H1 (cell line): ENCODE measurements at regions not wholly inside any gene's neighbourhood (a gene's known extent, or its start where the extent isn't known, plus 50 kb on each side); places are given as distances from the start of the nearest gene placed in this dataset.

Experiments used
- CTCF ChIA-PET: fragments of 300-600 bp; sonication (Branson Sonifier 250); formaldehyde crosslinking; loops from one replicate; lab custom pipeline; 2021; ENCODE audit not compliant: partially characterized antibody; lab: Charles Lee
- POLR2A ChIA-PET: fragments of 300-600 bp; sonication (Branson Sonifier 250); formaldehyde crosslinking; loops from one replicate; lab custom pipeline; 2021; ENCODE audit warnings: inconsistent platforms; ENCODE audit not compliant: partially characterized antibody; lab: Charles Lee
- DNase-seq, 2 experiments: peaks; one replicate each; pipeline versions ENCODE4 v3.0.0 to v3.0.0-alpha.2; 2010 to 2022; ENCODE audit warnings: low spot score in 2 of 2, low read depth in 1 of 2, mixed read lengths in 1 of 2
- FAIRE-seq: peaks from 2 replicates; lab custom pipeline; 2011; peaks lifted over from hg19 to GRCh38; lab: Jason Lieb, UNC
- H2AFZ ChIP-seq: 2 replicates; pipeline ENCODE4 v1.8.1; 2012; ENCODE audit warnings: low read length, inconsistent platforms
- H2AK5ac ChIP-seq: 2 replicates; pipeline ENCODE4 v1.6.1; 2013; ENCODE audit warnings: low read depth, low read length
- H2BK120ac ChIP-seq: replicated peaks from 2 replicates; pipeline ENCODE3; 2013; ENCODE audit warnings: low read depth, low read length, inconsistent platforms
- H2BK12ac ChIP-seq: 2 replicates; pipeline ENCODE4 v1.6.1; 2013; ENCODE audit warnings: low read depth, low read length
- H2BK15ac ChIP-seq: 2 replicates; pipeline ENCODE4 v1.6.1; 2013; ENCODE audit warnings: low read length
- H2BK20ac ChIP-seq: 2 replicates; pipeline ENCODE4 v1.6.1; 2013; ENCODE audit warnings: low read length
- H2BK5ac ChIP-seq: 2 replicates; pipeline ENCODE4 v1.6.1; 2013; ENCODE audit warnings: low read depth, low read length
- H3K14ac ChIP-seq: 2 replicates; pipeline ENCODE4 v1.6.1; 2013; ENCODE audit warnings: inconsistent platforms; ENCODE audit not compliant: insufficient read length
- H3K18ac ChIP-seq: 2 replicates; pipeline ENCODE4 v1.6.1; 2013; ENCODE audit warnings: low read length; ENCODE audit errors: extremely low read depth
- H3K23ac ChIP-seq: 2 replicates; pipeline ENCODE4 v1.6.1; 2013; ENCODE audit warnings: inconsistent platforms; ENCODE audit not compliant: insufficient read length
- H3K23me2 ChIP-seq: 2 replicates; pipeline ENCODE4 v1.6.1; 2013; ENCODE audit warnings: low read depth, low read length
- H3K27ac ChIP-seq: 2 replicates; pipeline ENCODE4 v1.6.1; 2011; ENCODE audit warnings: low read depth, low read length, inconsistent platforms
- H3K27me3 ChIP-seq, 4 experiments: replicated peaks in 1 of 4; 1 replicate in 1 of 4; 2 replicates in 3 of 4; pipeline versions ENCODE4 v1.6.1 to v1.8.1; 2011 to 2013; ENCODE audit warnings: low read length in 3 of 4, mild to moderate bottlenecking in 3 of 4, inconsistent platforms in 2 of 4, mixed read lengths in 2 of 4, moderate library complexity in 1 of 4; ENCODE audit not compliant: control insufficient read depth in 3 of 4, insufficient read depth in 3 of 4; ENCODE audit errors: extremely low read depth in 1 of 4
- H3K36me3 ChIP-seq, 4 experiments: 2 replicates each; pipeline versions ENCODE4 v1.6.1 to v1.8.1; 2011 to 2013; ENCODE audit warnings: mild to moderate bottlenecking in 4 of 4, low read length in 3 of 4, moderate library complexity in 2 of 4, control low read depth in 1 of 4, inconsistent platforms in 1 of 4; ENCODE audit not compliant: insufficient read depth in 4 of 4, control insufficient read depth in 2 of 4
- H3K4ac ChIP-seq: replicated peaks from 2 replicates; pipeline ENCODE3; 2013; ENCODE audit warnings: low read length, low read depth, mixed read lengths, inconsistent platforms; ENCODE audit not compliant: insufficient read length
- H3K4me1 ChIP-seq, 4 experiments: replicated peaks in 1 of 4; 1 replicate in 1 of 4; 2 replicates in 3 of 4; pipeline versions ENCODE4 v1.6.1 to v1.8.1; 2011 to 2013; ENCODE audit warnings: low read length in 3 of 4, inconsistent platforms in 2 of 4, mixed read lengths in 1 of 4; ENCODE audit not compliant: insufficient read depth in 4 of 4, control insufficient read depth in 3 of 4
- H3K4me2 ChIP-seq, 2 experiments: 2 replicates each; pipeline versions ENCODE4 v1.6.1 to v1.8.1; 2011 to 2013; ENCODE audit warnings: low read depth in 2 of 2, low read length in 2 of 2, control low read depth in 1 of 2, inconsistent platforms in 1 of 2, mild to moderate bottlenecking in 1 of 2; ENCODE audit not compliant: insufficient read depth in 1 of 2
- H3K4me3 ChIP-seq, 4 experiments: fragments of 200-600, 300-600 bp in 1 of 4; sonication (generic), shearing (Covaris generic), sonication (Bioruptor Twin) in 1 of 4; 2 replicates each; pipeline versions ENCODE4 v1.5.1 to v1.8.1; 2011 to 2016; ENCODE audit warnings: low read length in 4 of 4, low read depth in 3 of 4, control low read depth in 2 of 4, inconsistent platforms in 2 of 4, mild to moderate bottlenecking in 2 of 4, mixed read lengths in 1 of 4, moderate library complexity in 1 of 4; ENCODE audit not compliant: insufficient read depth in 2 of 4; ENCODE audit errors: extremely low read depth in 1 of 4
- H3K56ac ChIP-seq: replicated peaks from 2 replicates; pipeline ENCODE3; 2013; ENCODE audit warnings: low read depth, mild to moderate bottlenecking, mixed read lengths, low read length, inconsistent platforms; ENCODE audit not compliant: insufficient read length
- H3K79me1 ChIP-seq: 2 replicates; pipeline ENCODE4 v1.6.1; 2013; ENCODE audit warnings: low read depth, low read length, control low read depth
- H3K79me2 ChIP-seq, 2 experiments: 2 replicates each; pipeline versions ENCODE4 v1.6.1 to v1.8.1; 2012 to 2013; ENCODE audit warnings: low read length in 2 of 2, mild to moderate bottlenecking in 2 of 2, inconsistent platforms in 1 of 2; ENCODE audit not compliant: insufficient read depth in 2 of 2, control insufficient read depth in 1 of 2
- H3K9ac ChIP-seq, 4 experiments: replicated peaks in 1 of 4; 1 replicate in 1 of 4; 2 replicates in 3 of 4; pipeline versions ENCODE4 v1.6.1 to v1.8.1; 2011 to 2013; ENCODE audit warnings: low read depth in 3 of 4, low read length in 3 of 4, control low read depth in 2 of 4, mild to moderate bottlenecking in 2 of 4, moderate library complexity in 2 of 4, inconsistent platforms in 1 of 4; ENCODE audit errors: extremely low read depth in 1 of 4
- H3K9me3 ChIP-seq, 2 experiments: 2 replicates each; pipeline versions ENCODE4 v1.6.1 to v1.8.1; 2012 to 2013; ENCODE audit warnings: mild to moderate bottlenecking in 2 of 2, moderate library complexity in 2 of 2, control low read depth in 1 of 2, inconsistent platforms in 1 of 2, low read depth in 1 of 2, low read length in 1 of 2, mixed read lengths in 1 of 2; ENCODE audit not compliant: insufficient read depth in 2 of 2
- H4K20me1 ChIP-seq, 2 experiments: replicated peaks in 1 of 2; 2 replicates each; pipeline versions ENCODE3 to v1.8.1; 2011 to 2013; ENCODE audit warnings: inconsistent platforms in 2 of 2, low read length in 2 of 2, mild to moderate bottlenecking in 1 of 2; ENCODE audit not compliant: insufficient read depth in 2 of 2, control insufficient read depth in 1 of 2
- H4K5ac ChIP-seq: 2 replicates; pipeline ENCODE4 v1.6.1; 2013; ENCODE audit warnings: low read length, low read depth, mixed read lengths, inconsistent platforms; ENCODE audit not compliant: insufficient read length
- H4K8ac ChIP-seq: 2 replicates; pipeline ENCODE4 v1.8.0; 2013; ENCODE audit warnings: mild to moderate bottlenecking, moderate library complexity, low read length, inconsistent platforms; ENCODE audit not compliant: insufficient read depth; ENCODE audit errors: extremely low read depth
- H4K91ac ChIP-seq: replicated peaks from 2 replicates; pipeline ENCODE3; 2013; ENCODE audit warnings: low read length, mixed read lengths, inconsistent platforms; ENCODE audit not compliant: insufficient read length
- BCL11A ChIP-seq, 2 experiments: IDR thresholded peaks; one replicate each; pipeline ENCODE4 v1.6.1; 2011; ENCODE audit warnings: low read depth in 2 of 2, low read length in 2 of 2, mild to moderate bottlenecking in 2 of 2
- CBX8 ChIP-seq: fragments of 300-800, 300-1000 bp; sonication (generic); IDR thresholded peaks from 2 replicates; pipeline ENCODE4 v1.7.1; 2016; ENCODE audit warnings: low read depth, low read length, borderline replicate concordance
- CTCF ChIP-seq, 3 experiments: IDR thresholded peaks; 1 replicate in 2 of 3; 2 replicates in 1 of 3; pipeline versions ENCODE4 v1.5.1 to v1.6.1; 2011; ENCODE audit warnings: low read length in 3 of 3, mild to moderate bottlenecking in 3 of 3, inconsistent platforms in 2 of 3, low read depth in 1 of 3, moderate library complexity in 1 of 3; ENCODE audit not compliant: insufficient read depth in 1 of 3; ENCODE audit errors: control extremely low read depth in 1 of 3
- GTF2F1 ChIP-seq: IDR thresholded peaks from 2 replicates; pipeline ENCODE4 v1.6.1; 2012; ENCODE audit warnings: low read depth, low read length, improper control_type of control experiment, borderline replicate concordance
- HDAC2 ChIP-seq, 2 experiments: fragments of 300-600 bp in 1 of 2; sonication (generic) in 1 of 2; IDR thresholded peaks; 2 replicates each; pipeline ENCODE4 v1.6.1; 2011 to 2012; ENCODE audit warnings: low read depth in 2 of 2, low read length in 2 of 2, mild to moderate bottlenecking in 2 of 2, moderate library complexity in 2 of 2, borderline replicate concordance in 1 of 2, inconsistent platforms in 1 of 2
- KDM1A ChIP-seq: fragments of 200-600, 300-600 bp; sonication (generic); IDR thresholded peaks from 2 replicates; pipeline ENCODE4 v1.7.1; 2016; ENCODE audit warnings: mild to moderate bottlenecking, low read length, borderline replicate concordance
- NANOG ChIP-seq: IDR thresholded peaks from 2 replicates; pipeline ENCODE4 v1.6.1; 2011; ENCODE audit warnings: low read length, low read depth, mild to moderate bottlenecking, inconsistent platforms; ENCODE audit not compliant: insufficient read depth, poor library complexity, severe bottlenecking
- RXRA ChIP-seq: IDR thresholded peaks from 2 replicates; pipeline ENCODE4 v1.6.1; 2011; ENCODE audit warnings: low read depth, mild to moderate bottlenecking, low read length, moderate library complexity; ENCODE audit not compliant: insufficient read depth
- SIN3A ChIP-seq, 2 experiments: IDR thresholded peaks in 1 of 2; conservative IDR thresholded peaks in 1 of 2; 2 replicates each; pipeline ENCODE4 v1.6.1; 2011 to 2012; ENCODE audit warnings: low read length in 2 of 2, improper control_type of control experiment in 1 of 2, low read depth in 1 of 2, mild to moderate bottlenecking in 1 of 2
- SIRT6 ChIP-seq: IDR thresholded peaks from one replicate; pipeline ENCODE4 v1.7.1; 2012; ENCODE audit warnings: low read length, inconsistent platforms
- TBP ChIP-seq: IDR thresholded peaks from 2 replicates; pipeline ENCODE4 v1.6.1; 2011; ENCODE audit warnings: low read depth, low read length, improper control_type of control experiment
- WGBS, 2 experiments: shearing (Covaris generic) in 1 of 2; methylation state at CpG; one replicate each; pipeline versions ENCODE4 v1.1.6 to v1.1.7; 2013 to 2015; ENCODE audit warnings: low lambda C conversion rate in 2 of 2, mixed read lengths in 2 of 2, inconsistent platforms in 1 of 2, low coverage in 1 of 2, missing lambda C conversion rate in 1 of 2; ENCODE audit not compliant: insufficient replicate concordance in 2 of 2, insufficient coverage in 1 of 2, insufficient read length in 1 of 2; ENCODE audit errors: extremely low coverage in 1 of 2, missing lambda C conversion rate in 1 of 2; 5-methylcytosine and 5-hydroxymethylcytosine counted together

- H3K14ac ChIP-seq, result no peak overlapping the region
- H2BK15ac ChIP-seq, result no peak overlapping the region
- DNase-seq (no peak), FAIRE-seq (no peak)
- no peak overlapping the region for H3K18ac ChIP-seq
- no peak overlapping the region for H3K9ac ChIP-seq
- H2AFZ ChIP-seq, result 0 out of 2 replicates have a peak overlapping the region, but pooled peaks have one; percentile 36
- TF ChIP-seq CTCF (IDR thresholded peaks at IDR 0.05; ENCODE audit: control extremely low read depth in 1 of 3, insufficient read depth in 1 of 3, low read depth in 1 of 3, low read length in 3 of 3) (no peak), BCL11A (IDR thresholded peaks at IDR 0.05; ENCODE audit: low read depth in 2 of 2, low read length in 2 of 2) (no peak), CBX8 (no peak), HDAC2 (IDR thresholded peaks at IDR 0.05; ENCODE audit: borderline replicate concordance in 1 of 2, low read depth in 2 of 2, low read length in 2 of 2) (no peak), NANOG (no peak), RXRA (no peak), TBP (no peak), KDM1A (no peak), SIRT6 (no peak), SIN3A (conservative IDR thresholded peaks at IDR 0.05 in 1 of 2, IDR thresholded peaks at IDR 0.05 in 1 of 2; ENCODE audit: low read depth in 1 of 2, low read length in 2 of 2) (no peak), GTF2F1 (no peak)
- H2BK12ac ChIP-seq, result 0 out of 2 replicates have a peak overlapping the region, but pooled peaks have one; percentile 2
- CTCF ChIA-PET, result interaction anchor here (0.8 to 1.2 kb wide), 3 partner anchors 10 to 326 kb away, joined by 3 to 5 read pairs (median 3); no protein-coding TSS in a partner anchor
- H3K23ac ChIP-seq, result no peak overlapping the region
- H2BK20ac ChIP-seq, result peak overlapping the region; percentile 52; the same call in 1 of the 2 replicates
- H2BK5ac ChIP-seq, result no peak overlapping the region; the same call in 1 of the 2 replicates
- H3K9me3 ChIP-seq, result no peaks in the 10 kb centered on the region
- H3K4ac ChIP-seq, result no peak overlapping the region
- no peaks in the 10 kb centered on the region; the same call in 1 of the 2 replicates for H3K23me2 ChIP-seq
- H3K4me2 ChIP-seq, result no peak overlapping the region
- no peak overlapping the region for H3K56ac ChIP-seq
- H3K4me3 ChIP-seq, result no peak overlapping the region
- H4K20me1 ChIP-seq, result no peaks in the 10 kb centered on the region
- 80% methylated on average over 4 of the region's 4 CpGs; no CpG with 5 or more reads in 1 of the 2 experiments for WGBS, 2 experiments
- POLR2A ChIA-PET, result no interaction called here
- H4K91ac ChIP-seq, result no peak overlapping the region
- H4K5ac ChIP-seq, result no peak overlapping the region
- peak overlapping the region; percentile 49 for H2BK120ac ChIP-seq
- no peak overlapping the region for H3K27ac ChIP-seq
- H3K79me1 ChIP-seq, result no peaks in the 10 kb centered on the region
- no peaks in the 10 kb centered on the region for H3K36me3 ChIP-seq
- H4K8ac ChIP-seq, result no peak overlapping the region
- H3K79me2 ChIP-seq, result no peaks in the 10 kb centered on the region
- H3K4me1 ChIP-seq, result peaks cover 0 to 3% (median 0%) of the 10 kb centered on the region in 4 experiments; a peak in 1 of 7 replicates
- no peak overlapping the region for H2AK5ac ChIP-seq
- no peaks in the 10 kb centered on the region for H3K27me3 ChIP-seq
These were observed 111.8 kb upstream of the SEMA6A start for GRCh38 chr5:116686438-116686837.
